T47D (cell line): ENCODE measurements at regions not wholly inside any gene's neighbourhood (a gene's known extent, or its start where the extent isn't known, plus 50 kb on each side); places are given as distances from the start of the nearest gene placed in this dataset.

ENCODE experiments used
- DNase-seq, 2 experiments: peaks; one replicate each; pipeline versions ENCODE4 v3.0.0 to v3.0.0-alpha.2; 2011 to 2012; ENCODE audit warnings: low read depth in 1 of 2, low spot score in 1 of 2
- JUND ChIP-seq: IDR thresholded peaks from 2 replicates; pipeline ENCODE4 v1.6.1; 2012; ENCODE audit warnings: low read depth
- in situ Hi-C: cut with HindIII; loops from 2 replicates; pipeline ENCODE4 v1.10.0; 2016; ENCODE audit warnings: low sequenced_read_pairs, low pct_unique_long_range_greater_than_20kb

GRCh38 chr3:13130464-13131193 is 57.4 kb upstream of the IQSEC1 start:
- no peak for DNase-seq
- no peak for TF ChIP-seq JUND
- in situ Hi-C loops = no loop called here

- DNase-seq = no peak
- TF ChIP-seq JUND = no peak
- in situ Hi-C loops = no loop called here
Measured at GRCh38 chr3:13125092-13126015, 52.1 kb upstream of the IQSEC1 start.

GRCh38 chr3:13124631-13125030 is 51.4 kb upstream of the IQSEC1 start:
- DNase-seq = no peak
- no peak for TF ChIP-seq JUND
- in situ Hi-C loops = no loop called here

- no peak for TF ChIP-seq JUND
- in situ Hi-C loops = no loop called here
- DNase-seq = no peak
Measured at GRCh38 chr3:13123765-13124164, 50.5 kb upstream of the IQSEC1 start.

DNA sequence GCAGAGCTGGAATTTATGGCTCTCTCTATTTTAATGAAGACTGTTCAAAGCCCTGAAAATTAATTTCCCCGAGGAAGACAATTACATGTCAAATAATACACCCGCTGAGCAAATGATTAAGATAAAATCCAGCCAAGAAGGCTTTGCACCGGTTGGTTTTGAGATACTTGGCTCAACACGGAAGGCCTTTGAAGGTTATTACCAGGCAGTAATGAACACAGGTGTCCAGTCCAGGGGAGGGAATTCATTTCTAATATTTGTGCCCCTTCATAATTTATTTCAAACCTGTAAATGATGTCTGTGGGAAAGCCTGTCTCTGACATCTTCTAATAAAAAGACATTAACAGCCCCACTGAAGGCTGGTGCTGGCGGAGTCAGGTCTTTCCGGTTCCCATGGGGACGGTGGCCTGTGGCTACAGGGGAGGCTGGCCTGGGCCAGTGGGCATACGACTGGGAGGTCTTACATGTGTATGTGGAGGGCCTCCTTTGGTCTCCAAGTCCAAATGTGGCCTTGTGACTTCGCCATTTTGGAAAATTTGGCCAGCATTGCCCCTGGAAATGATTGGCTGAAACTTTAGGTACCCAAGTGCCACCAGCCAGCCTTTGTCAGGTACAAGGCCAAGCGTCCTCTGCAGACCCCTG is 49.9 kb upstream of the IQSEC1 start:
- no peak for TF ChIP-seq JUND
- in situ Hi-C loops = no loop called here
- no peak for DNase-seq
